ENCODE measurements at regions not wholly inside any gene's neighbourhood (a gene's known extent, or its start where the extent isn't known, plus 50 kb on each side); places are given as distances from the start of the nearest gene placed in this dataset.

- ATAC-seq, result no peak
- TF ChIP-seq CSRNP3 (CRISPR knock-in tag; IDR thresholded peaks at IDR 0.05), result no peak
- TF ChIP-seq RARB (CRISPR knock-in tag; IDR thresholded peaks at IDR 0.05), result no peak
- TF ChIP-seq GLIS3 (CRISPR knock-in tag; IDR thresholded peaks at IDR 0.05), result no peak
- TF ChIP-seq BACH2 (CRISPR knock-in tag; IDR thresholded peaks at IDR 0.05; ENCODE audit: borderline replicate concordance), result no peak
- no peak for TF ChIP-seq ZFP3 (CRISPR knock-in tag; IDR thresholded peaks at IDR 0.05)
- no peak for TF ChIP-seq ZC3H10 (CRISPR knock-in tag; IDR thresholded peaks at IDR 0.05)
- TF ChIP-seq TCF4 (CRISPR knock-in tag; IDR thresholded peaks at IDR 0.05; ENCODE audit: borderline replicate concordance), result no peak
These were observed 54.1 kb upstream of the CAB39 start for GRCh38 chr2:230658577-230658876.

GRCh38 chr2:230658877-230659652 is 53.6 kb upstream of the CAB39 start:
- TF ChIP-seq TCF4 (CRISPR knock-in tag; IDR thresholded peaks at IDR 0.05; ENCODE audit: borderline replicate concordance) (no peak), BACH2 (CRISPR knock-in tag; IDR thresholded peaks at IDR 0.05; ENCODE audit: borderline replicate concordance) (no peak), ZNF8 (CRISPR knock-in tag; IDR thresholded peaks at IDR 0.05) (no peak), SNAI2 (CRISPR knock-in tag; IDR thresholded peaks at IDR 0.05) (no peak), ESRRG (CRISPR knock-in tag; IDR thresholded peaks at IDR 0.05) (no peak), CREB5 (CRISPR knock-in tag; IDR thresholded peaks at IDR 0.05; ENCODE audit: low read depth) (no peak), CSDC2 (CRISPR knock-in tag; IDR thresholded peaks at IDR 0.05) (no peak), PPARA (CRISPR knock-in tag; IDR thresholded peaks at IDR 0.05; ENCODE audit: borderline replicate concordance) (no peak), RARB (CRISPR knock-in tag; IDR thresholded peaks at IDR 0.05) (no peak), POU6F1 (CRISPR knock-in tag; IDR thresholded peaks at IDR 0.05; ENCODE audit: borderline replicate concordance, low read depth) (no peak), OSR1 (CRISPR knock-in tag; IDR thresholded peaks at IDR 0.05) (no peak), ZNF565 (CRISPR knock-in tag; conservative IDR thresholded peaks at IDR 0.05; ENCODE audit: low read depth) (no peak), GLIS3 (CRISPR knock-in tag; IDR thresholded peaks at IDR 0.05) (no peak), ZC3H10 (CRISPR knock-in tag; IDR thresholded peaks at IDR 0.05) (no peak), ZFP30 (CRISPR knock-in tag; IDR thresholded peaks at IDR 0.05) (no peak)
- ATAC-seq, result no peak

GRCh38 chr2:230660294-230661060 is 52.2 kb upstream of the CAB39 start:
- ATAC-seq, result no peak
- TF ChIP-seq ZNF565 (CRISPR knock-in tag; conservative IDR thresholded peaks at IDR 0.05; ENCODE audit: low read depth) (no peak), GLIS3 (CRISPR knock-in tag; IDR thresholded peaks at IDR 0.05) (no peak), RARB (CRISPR knock-in tag; IDR thresholded peaks at IDR 0.05) (no peak), ZFP30 (CRISPR knock-in tag; IDR thresholded peaks at IDR 0.05) (no peak), ARNTL (CRISPR knock-in tag; IDR thresholded peaks at IDR 0.05; ENCODE audit: borderline replicate concordance, low read depth) (no peak), ZNF70 (CRISPR knock-in tag; IDR thresholded peaks at IDR 0.05) (no peak), ZC3H10 (CRISPR knock-in tag; IDR thresholded peaks at IDR 0.05) (no peak)

GRCh38 chr2:230661072-230661957 is 51.3 kb upstream of the CAB39 start:
- TF ChIP-seq ISL1 (CRISPR knock-in tag; IDR thresholded peaks at IDR 0.05) (no peak), BACH2 (CRISPR knock-in tag; IDR thresholded peaks at IDR 0.05; ENCODE audit: borderline replicate concordance) (no peak), ZC3H10 (CRISPR knock-in tag; IDR thresholded peaks at IDR 0.05) (no peak), SNAI2 (CRISPR knock-in tag; IDR thresholded peaks at IDR 0.05) (no peak), ZNF70 (CRISPR knock-in tag; IDR thresholded peaks at IDR 0.05) (no peak), TCF4 (CRISPR knock-in tag; IDR thresholded peaks at IDR 0.05; ENCODE audit: borderline replicate concordance) (no peak), ESRRG (CRISPR knock-in tag; IDR thresholded peaks at IDR 0.05) (no peak), ZNF565 (CRISPR knock-in tag; conservative IDR thresholded peaks at IDR 0.05; ENCODE audit: low read depth) (no peak), ARNTL (CRISPR knock-in tag; IDR thresholded peaks at IDR 0.05; ENCODE audit: borderline replicate concordance, low read depth) (no peak), RARB (CRISPR knock-in tag; IDR thresholded peaks at IDR 0.05) (no peak), ZFP3 (CRISPR knock-in tag; IDR thresholded peaks at IDR 0.05) (no peak), PATZ1 (CRISPR knock-in tag; IDR thresholded peaks at IDR 0.05; ENCODE audit: borderline replicate concordance) (no peak), GLIS3 (CRISPR knock-in tag; IDR thresholded peaks at IDR 0.05) (no peak), POU6F1 (CRISPR knock-in tag; IDR thresholded peaks at IDR 0.05; ENCODE audit: borderline replicate concordance, low read depth) (no peak), ZFP30 (CRISPR knock-in tag; IDR thresholded peaks at IDR 0.05) (no peak)

More at GRCh38 chr2:230661072-230661957, 51.3 kb upstream of the CAB39 start:
- no peak for ATAC-seq

Data from SK-N-SH treated with all-trans-retinoic acid at 6 μM for 48 hours (cell line).